Upper lobe of right lung (tissue), 1 donor: ENCODE measurements at regions not wholly inside any gene's neighbourhood (a gene's known extent, or its start where the extent isn't known, plus 50 kb on each side); places are given as distances from the start of the nearest gene placed in this dataset.

Source experiments
- ATAC-seq: fragments of 200-7000 bp; cut with Tn5 transposase; one replicate; pipeline ENCODE4 v1.9.1; 2020; ENCODE audit warnings: mild to moderate bottlenecking, moderate library complexity
- DNase-seq: peaks from one replicate; pipeline ENCODE4 v3.0.0-alpha.2; 2020
- H3K27ac ChIP-seq: fragments of 200-600 bp; one replicate; pipeline ENCODE4 v1.8.0; 2022
- H3K27me3 ChIP-seq: fragments of 200-600 bp; one replicate; pipeline ENCODE4 v1.8.0; 2022; ENCODE audit warnings: mild to moderate bottlenecking
- H3K36me3 ChIP-seq: fragments of 200-600 bp; one replicate; pipeline ENCODE4 v1.8.0; 2022
- H3K4me1 ChIP-seq: fragments of 200-600 bp; one replicate; pipeline ENCODE4 v1.8.0; 2022
- H3K4me3 ChIP-seq: fragments of 200-600 bp; one replicate; pipeline ENCODE4 v1.8.0; 2022; ENCODE audit warnings: mild to moderate bottlenecking
- H3K9me3 ChIP-seq: fragments of 200-600 bp; one replicate; pipeline ENCODE4 v1.8.0; 2022
- intact Hi-C: fragments of 100-400 bp; cut with DNase I; formaldehyde crosslinking; loops from one replicate; pipeline ENCODE4 v1.11.0; 2022
- TF ChIP-seq, protein P1 (sequence below): fragments of 200-600 bp; IDR thresholded peaks from one replicate; pipeline ENCODE4 v1.8.0; 2022; ENCODE audit warnings: antibody characterized with exemption
- donor health status: DM: no; HTN: yes; CAD: no; lungs with severe emphysema.

DNA sequence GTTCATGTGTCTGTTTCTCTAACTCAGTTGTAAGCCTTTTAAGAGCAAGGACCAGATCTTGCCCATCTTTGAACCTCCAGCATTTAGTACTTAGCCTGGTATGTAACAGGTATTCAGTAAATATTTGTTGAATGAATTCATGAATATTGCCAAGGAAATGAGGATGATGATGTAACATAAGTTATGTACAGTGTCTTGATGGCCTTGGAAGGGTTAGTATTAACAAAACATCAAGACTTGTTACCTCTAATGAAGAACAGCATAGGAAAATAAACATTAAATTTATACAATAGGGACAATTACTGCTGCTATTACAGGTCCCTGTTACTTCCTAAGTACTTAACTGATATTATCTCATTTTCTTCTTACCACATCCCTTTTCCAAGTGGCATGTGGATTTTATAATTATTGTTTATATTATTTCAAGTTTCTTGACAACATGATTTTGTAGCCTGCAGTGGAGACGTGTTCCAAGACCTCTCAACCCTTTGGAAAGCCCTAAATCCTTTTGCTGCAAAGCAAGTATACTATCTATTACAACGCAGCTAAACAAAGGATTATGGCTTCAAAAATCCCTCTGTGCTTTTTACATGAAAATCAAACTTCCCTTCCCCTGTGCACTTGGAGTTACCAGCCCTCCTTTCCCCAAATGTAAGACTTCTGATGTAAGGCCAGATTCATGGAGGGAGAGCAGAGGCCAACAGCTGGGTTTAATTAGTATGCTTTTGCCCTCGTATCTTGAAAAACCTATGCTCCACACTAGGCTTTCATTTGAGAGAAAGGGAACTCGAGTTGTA is 77.4 kb upstream of the SMIM36 start:
- no peak for ATAC-seq
- Histone ChIP-seq H3K27ac (peak overlapping the region; percentile 18), H3K9me3 (no peaks in the 10 kb centered on the region), H3K27me3 (no peaks in the 10 kb centered on the region), H3K36me3 (no peaks in the 10 kb centered on the region), H3K4me3 (no peak overlapping the region), H3K4me1 (peaks cover 35% of the 10 kb centered on the region)
- intact Hi-C loops = loop anchor here (10.0 kb wide), 1 partner anchor 54 kb away; no protein-coding TSS in a partner anchor
- TF ChIP-seq, protein P1, sequence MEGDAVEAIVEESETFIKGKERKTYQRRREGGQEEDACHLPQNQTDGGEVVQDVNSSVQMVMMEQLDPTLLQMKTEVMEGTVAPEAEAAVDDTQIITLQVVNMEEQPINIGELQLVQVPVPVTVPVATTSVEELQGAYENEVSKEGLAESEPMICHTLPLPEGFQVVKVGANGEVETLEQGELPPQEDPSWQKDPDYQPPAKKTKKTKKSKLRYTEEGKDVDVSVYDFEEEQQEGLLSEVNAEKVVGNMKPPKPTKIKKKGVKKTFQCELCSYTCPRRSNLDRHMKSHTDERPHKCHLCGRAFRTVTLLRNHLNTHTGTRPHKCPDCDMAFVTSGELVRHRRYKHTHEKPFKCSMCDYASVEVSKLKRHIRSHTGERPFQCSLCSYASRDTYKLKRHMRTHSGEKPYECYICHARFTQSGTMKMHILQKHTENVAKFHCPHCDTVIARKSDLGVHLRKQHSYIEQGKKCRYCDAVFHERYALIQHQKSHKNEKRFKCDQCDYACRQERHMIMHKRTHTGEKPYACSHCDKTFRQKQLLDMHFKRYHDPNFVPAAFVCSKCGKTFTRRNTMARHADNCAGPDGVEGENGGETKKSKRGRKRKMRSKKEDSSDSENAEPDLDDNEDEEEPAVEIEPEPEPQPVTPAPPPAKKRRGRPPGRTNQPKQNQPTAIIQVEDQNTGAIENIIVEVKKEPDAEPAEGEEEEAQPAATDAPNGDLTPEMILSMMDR = no peak
- DNase-seq = no peak

DNA sequence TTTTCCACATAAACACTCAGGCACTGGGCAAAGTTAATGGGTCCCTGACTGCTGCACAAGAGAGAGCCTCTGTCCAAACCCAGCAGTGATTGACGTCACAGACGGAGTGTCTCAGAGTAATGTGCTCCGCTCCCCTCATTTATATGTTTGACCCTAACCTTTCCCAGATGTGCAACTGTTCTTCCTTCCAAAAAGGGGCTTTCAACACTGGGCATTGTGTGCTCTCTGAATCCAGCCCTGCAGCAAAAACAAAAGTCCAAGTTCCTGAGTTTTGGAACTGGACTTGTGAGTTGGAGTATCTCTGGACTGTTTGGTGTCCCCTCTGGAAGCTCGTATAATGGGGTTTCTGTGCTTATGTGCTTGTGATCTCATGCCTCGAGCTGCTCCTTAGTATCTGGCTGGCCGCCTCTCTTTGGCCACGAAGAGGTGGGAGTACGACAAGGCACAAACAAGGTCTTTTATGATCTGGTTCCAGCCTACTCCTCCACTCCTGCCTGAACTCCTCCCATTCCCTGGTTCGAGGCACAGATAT is 76.4 kb upstream of the SMIM36 start:
- no peaks in the 10 kb centered on the region for H3K9me3 ChIP-seq
- peak; percentile 40 for ATAC-seq
- peak overlapping the region; percentile 18 for H3K27ac ChIP-seq
- no peak overlapping the region for H3K4me3 ChIP-seq
- peaks cover 35% of the 10 kb centered on the region for H3K4me1 ChIP-seq
- no peaks in the 10 kb centered on the region for H3K36me3 ChIP-seq
- DNase-seq = no peak
- TF ChIP-seq, protein P1 = no peak
- no peaks in the 10 kb centered on the region for H3K27me3 ChIP-seq
- intact Hi-C loops = loop anchor here (10.0 kb wide), 1 partner anchor 53 kb away; no protein-coding TSS in a partner anchor

DNA sequence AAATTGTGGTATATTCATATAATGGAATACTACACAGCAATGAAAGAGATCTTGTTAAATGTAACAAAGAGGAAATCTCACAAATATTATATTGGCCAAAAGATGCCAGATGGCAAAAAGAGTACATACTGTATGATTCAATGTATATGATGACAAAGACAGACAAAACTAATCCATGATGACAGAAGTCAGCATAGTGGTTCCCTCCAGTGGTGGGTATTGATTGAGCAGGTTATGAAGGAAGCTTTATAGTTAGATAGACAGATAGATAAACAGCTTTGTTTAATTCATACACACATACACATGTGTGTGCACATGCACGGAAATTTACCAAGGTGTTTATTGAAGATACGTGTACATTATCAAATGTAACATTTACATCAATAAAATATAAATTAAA is 74.4 kb upstream of the SMIM36 start:
- Histone ChIP-seq H3K4me1 (peaks cover 35% of the 10 kb centered on the region), H3K9me3 (no peaks in the 10 kb centered on the region), H3K4me3 (no peak overlapping the region), H3K36me3 (no peaks in the 10 kb centered on the region), H3K27me3 (no peaks in the 10 kb centered on the region), H3K27ac (no peak overlapping the region)
- intact Hi-C loops = loop anchor here (10.0 kb wide), 1 partner anchor 51 kb away; no protein-coding TSS in a partner anchor
- DNase-seq (no peak), ATAC-seq (no peak)
- TF ChIP-seq, protein P1 = peak; percentile 14

DNA sequence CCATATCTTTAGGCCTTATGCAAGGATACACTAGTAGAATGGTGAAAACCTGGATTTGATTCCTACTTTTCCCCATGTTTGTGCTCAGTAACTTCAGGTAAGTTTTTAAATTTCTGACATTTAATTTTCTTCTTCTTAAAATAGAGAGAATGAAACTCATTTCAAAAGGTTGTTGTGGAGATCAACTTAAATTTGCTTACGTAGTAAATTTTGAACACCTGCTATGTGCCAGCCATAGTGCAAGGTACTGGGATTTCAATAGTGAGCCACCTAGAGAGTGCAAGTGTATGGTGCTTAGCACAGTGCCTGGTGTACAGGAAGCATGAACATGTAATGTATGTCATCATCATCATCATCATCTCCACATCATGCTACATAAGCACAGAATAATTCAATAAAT is 73.6 kb upstream of the SMIM36 start:
- intact Hi-C loops = loop anchor here (10.0 kb wide), 1 partner anchor 50 kb away; no protein-coding TSS in a partner anchor
- H3K27me3 ChIP-seq = no peaks in the 10 kb centered on the region
- no peaks in the 10 kb centered on the region for H3K9me3 ChIP-seq
- ATAC-seq = no peak
- peaks cover 35% of the 10 kb centered on the region for H3K4me1 ChIP-seq
- H3K36me3 ChIP-seq = no peaks in the 10 kb centered on the region
- peak overlapping the region; percentile 33 for H3K27ac ChIP-seq
- no peak for DNase-seq
- TF ChIP-seq, protein P1 = no peak
- no peak overlapping the region for H3K4me3 ChIP-seq

DNA sequence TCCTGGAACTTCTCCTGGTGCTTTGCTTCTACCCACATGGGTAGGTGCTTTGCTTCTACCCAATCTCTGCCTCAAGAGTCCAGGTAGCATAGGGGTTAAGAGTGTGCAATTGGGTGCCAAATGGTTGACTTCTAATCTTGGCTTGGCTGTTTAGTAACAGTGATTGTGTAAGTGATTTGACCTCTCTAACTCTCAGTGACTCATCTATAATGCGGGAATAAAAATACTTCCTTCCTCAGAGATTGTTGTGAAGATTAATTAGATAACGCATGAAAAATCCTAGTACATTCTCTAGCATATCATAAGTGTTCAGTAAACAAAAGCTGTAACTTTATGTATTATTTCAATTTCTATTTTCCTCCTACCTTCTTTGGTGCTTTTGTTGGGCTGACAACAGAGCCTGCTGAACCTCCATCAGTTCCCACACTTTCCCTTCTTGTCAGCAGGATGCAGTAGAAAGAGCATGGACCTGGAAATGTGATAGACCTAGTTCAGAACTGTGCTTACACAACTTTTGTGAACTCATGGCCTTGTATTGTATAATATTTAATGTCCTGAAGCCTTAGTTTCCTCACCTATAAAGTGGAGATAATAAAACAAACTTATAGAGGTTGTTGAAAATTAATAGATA is 72.9 kb upstream of the SMIM36 start:
- DNase-seq (no peak), ATAC-seq (peak; percentile 79)
- H3K27me3 ChIP-seq = no peaks in the 10 kb centered on the region
- H3K36me3 ChIP-seq = no peaks in the 10 kb centered on the region
- peak overlapping the region; percentile 33 for H3K27ac ChIP-seq
- peaks cover 29% of the 10 kb centered on the region for H3K4me1 ChIP-seq
- H3K4me3 ChIP-seq = no peak overlapping the region
- intact Hi-C loops = loop anchor here (10.0 kb wide), 1 partner anchor 49 kb away; no protein-coding TSS in a partner anchor
- no peaks in the 10 kb centered on the region for H3K9me3 ChIP-seq
- TF ChIP-seq, protein P1 = no peak
